CD14-positive monocyte (primary cell): ENCODE measurements at regions not wholly inside any gene's neighbourhood (a gene's known extent, or its start where the extent isn't known, plus 50 kb on each side); places are given as distances from the start of the nearest gene placed in this dataset.

Experiments
- DNase-seq, 3 donors: peaks; one replicate each; pipeline ENCODE4 v3.0.0-alpha.2; 2011 to 2022
- H2AFZ ChIP-seq: 2 replicates; pipeline ENCODE4 v1.6.0; 2012; ENCODE audit warnings: mild to moderate bottlenecking, low read depth, low read length, inconsistent platforms; ENCODE audit not compliant: insufficient read depth, poor library complexity, severe bottlenecking
- H3K27ac ChIP-seq, 2 donors: 1 replicate in 1 of 2; 2 replicates in 1 of 2; pipeline ENCODE4 v1.5.1; 2012 to 2013; ENCODE audit warnings: low read length in 2 of 2, control low read depth in 1 of 2, inconsistent platforms in 1 of 2, low read depth in 1 of 2, mild to moderate bottlenecking in 1 of 2
- H3K27me3 ChIP-seq, 2 donors: one replicate each; pipeline versions ENCODE4 v1.6.0 to v1.6.1; 2011 to 2013; ENCODE audit warnings: low read length in 2 of 2; ENCODE audit not compliant: control insufficient read depth in 2 of 2, insufficient read depth in 2 of 2
- H3K36me3 ChIP-seq, 2 donors: replicated peaks in 1 of 2; 1 replicate in 1 of 2; 2 replicates in 1 of 2; pipeline versions ENCODE4 v1.5.1 to v1.6.1; 2012 to 2013; ENCODE audit warnings: low read length in 2 of 2, control low read depth in 1 of 2, inconsistent platforms in 1 of 2, mild to moderate bottlenecking in 1 of 2; ENCODE audit not compliant: insufficient read depth in 2 of 2, control insufficient read depth in 1 of 2
- H3K4me1 ChIP-seq, 2 donors: 1 replicate in 1 of 2; 2 replicates in 1 of 2; pipeline versions ENCODE4 v1.5.1 to v1.6.1; 2012 to 2013; ENCODE audit warnings: low read length in 2 of 2, control low read depth in 1 of 2, inconsistent platforms in 1 of 2, mild to moderate bottlenecking in 1 of 2, moderate library complexity in 1 of 2; ENCODE audit not compliant: insufficient read depth in 2 of 2, control insufficient read depth in 1 of 2
- H3K4me2 ChIP-seq: replicated peaks from 2 replicates; pipeline ENCODE3; 2012; ENCODE audit warnings: low read length, moderate library complexity, mild to moderate bottlenecking; ENCODE audit not compliant: poor library complexity, severe bottlenecking; ENCODE audit errors: extremely low read depth
- H3K4me3 ChIP-seq, 3 experiments: fragments of 200-600 bp in 1 of 3; sonication (generic) in 1 of 3; replicated peaks in 1 of 3; 1 replicate in 2 of 3; 2 replicates in 1 of 3; pipeline ENCODE4 v1.5.1; 2011 to 2013; ENCODE audit warnings: low read length in 3 of 3, mild to moderate bottlenecking in 3 of 3, control low read depth in 2 of 3, low read depth in 2 of 3, inconsistent platforms in 1 of 3, moderate library complexity in 1 of 3
- H3K79me2 ChIP-seq: 2 replicates; pipeline ENCODE4 v1.6.0; 2012; ENCODE audit warnings: mild to moderate bottlenecking, control low read depth, inconsistent platforms, low read length, moderate library complexity; ENCODE audit not compliant: insufficient read depth
- H3K9ac ChIP-seq: 2 replicates; pipeline ENCODE4 v1.6.0; 2017; ENCODE audit warnings: low read length, mild to moderate bottlenecking; ENCODE audit not compliant: insufficient read depth, poor library complexity, severe bottlenecking
- H3K9me3 ChIP-seq, 2 donors: replicated peaks in 1 of 2; 1 replicate in 1 of 2; 2 replicates in 1 of 2; pipeline versions ENCODE4 v1.5.1 to v1.6.1; 2012 to 2013; ENCODE audit warnings: low read length in 2 of 2, control low read depth in 1 of 2; ENCODE audit not compliant: control insufficient read depth in 1 of 2, insufficient read depth in 1 of 2
- H4K20me1 ChIP-seq: 2 replicates; pipeline ENCODE4 v1.6.0; 2012; ENCODE audit warnings: mild to moderate bottlenecking, low read length, control low read depth, moderate library complexity; ENCODE audit not compliant: insufficient read depth
- H3K27ac Mint-ChIP-seq, 7 donors: one replicate each; pipeline ENCODE4 v1.8.0; 2020; ENCODE audit warnings: mild to moderate bottlenecking in 7 of 7, mixed read lengths in 7 of 7, moderate library complexity in 6 of 7, inconsistent platforms in 2 of 7
- H3K27me3 Mint-ChIP-seq, 3 donors: one replicate each; pipeline ENCODE4 v1.8.0; 2021 to 2022; ENCODE audit warnings: low read depth in 3 of 3, mild to moderate bottlenecking in 3 of 3, mixed read lengths in 3 of 3, moderate library complexity in 3 of 3, inconsistent platforms in 1 of 3
- H3K36me3 Mint-ChIP-seq, 2 donors: one replicate each; pipeline ENCODE4 v1.8.0; 2020; ENCODE audit warnings: mixed read lengths in 2 of 2, inconsistent platforms in 1 of 2, mild to moderate bottlenecking in 1 of 2
- H3K4me1 Mint-ChIP-seq: one replicate; pipeline ENCODE4 v1.8.0; 2020; ENCODE audit warnings: mild to moderate bottlenecking, mixed read lengths
- H3K4me3 Mint-ChIP-seq, 2 donors: one replicate each; pipeline ENCODE4 v1.8.0; 2020; ENCODE audit warnings: mild to moderate bottlenecking in 2 of 2, mixed read lengths in 2 of 2, moderate library complexity in 1 of 2
- H3K9me3 Mint-ChIP-seq, 7 donors: one replicate each; pipeline ENCODE4 v1.8.0; 2020 to 2022; ENCODE audit warnings: mixed read lengths in 7 of 7, mild to moderate bottlenecking in 6 of 7, moderate library complexity in 6 of 7, inconsistent platforms in 2 of 7
- CTCF ChIP-seq: fragments of 200-600 bp; IDR thresholded peaks from one replicate; pipeline ENCODE4 v1.8.0; 2022; ENCODE audit warnings: antibody characterized with exemption, mild to moderate bottlenecking
- WGBS: methylation state at CpG from one replicate; pipeline ENCODE4 v1.1.5; 2013; ENCODE audit warnings: missing lambda C conversion rate; ENCODE audit not compliant: insufficient coverage; 5-methylcytosine and 5-hydroxymethylcytosine counted together
- intact Hi-C, 2 donors: fragments of 100-400 bp; cut with micrococcal nuclease; formaldehyde crosslinking; loops; one replicate each; pipeline versions ENCODE4 v1.15.0 to v1.15.1; 2023

DNA sequence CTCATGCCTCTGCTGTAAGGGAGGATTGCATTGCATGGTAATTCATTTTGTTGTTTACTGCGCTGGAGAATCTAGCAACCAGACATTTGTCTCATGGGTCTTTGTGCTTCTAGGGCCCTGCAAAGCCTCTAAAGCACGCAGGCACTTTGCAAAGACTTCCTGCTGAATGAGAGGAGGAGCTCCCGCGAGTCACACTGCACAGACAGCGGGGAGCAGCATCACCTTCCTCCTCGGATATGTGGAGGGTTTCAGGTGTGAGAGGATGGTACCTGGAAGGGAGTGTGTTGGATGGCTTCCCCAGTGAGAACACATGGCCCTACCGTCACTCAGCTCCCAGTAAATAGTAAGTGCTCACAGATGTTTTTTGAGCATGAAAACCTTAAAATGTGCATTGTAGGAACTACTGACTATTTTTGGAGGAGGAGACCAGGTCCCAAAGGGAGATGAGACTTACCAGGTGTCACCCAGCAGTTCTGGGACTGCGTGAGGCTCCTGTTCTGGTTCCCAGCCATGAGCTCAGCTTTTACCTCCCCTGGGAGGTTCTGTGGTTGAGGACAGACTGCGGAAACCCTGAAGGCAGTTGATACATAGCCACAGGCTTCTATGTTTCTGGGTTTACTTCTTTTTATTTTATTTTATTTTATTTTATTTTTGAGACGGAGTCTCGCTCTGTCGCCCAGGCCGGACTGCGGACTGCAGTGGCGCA lies 278.0 kb downstream of the FGF9 start:
- Histone ChIP-seq H4K20me1 (no peaks in the 10 kb centered on the region), H3K9me3 (peaks cover 25 to 38% of the 10 kb centered on the region in 2 donors), H3K4me1 (no peaks in the 10 kb centered on the region), H3K4me2 (no peak overlapping the region), H2AFZ (no peak overlapping the region), H3K9ac (no peak overlapping the region), H3K27ac (no peak overlapping the region), H3K4me3 (no peak overlapping the region), H3K27me3 (no peaks in the 10 kb centered on the region), H3K79me2 (no peaks in the 10 kb centered on the region), H3K36me3 (no peaks in the 10 kb centered on the region)
- DNase-seq: no peak
- intact Hi-C loops: no loop called here
- no peak overlapping the region for H3K27ac Mint-ChIP-seq
- TF ChIP-seq CTCF: no peak
- no peaks in the 10 kb centered on the region for H3K27me3 Mint-ChIP-seq
- H3K36me3 Mint-ChIP-seq: no peaks in the 10 kb centered on the region
- H3K9me3 Mint-ChIP-seq: peaks cover 10 to 29% (median 23%) of the 10 kb centered on the region in 7 donors
- no peak overlapping the region for H3K4me3 Mint-ChIP-seq
- H3K4me1 Mint-ChIP-seq: no peaks in the 10 kb centered on the region
- 65% methylated on average over 7 of the region's 15 CpGs for WGBS

- Mint-ChIP-seq H3K36me3 (no peaks in the 10 kb centered on the region), H3K9me3 (peaks cover 7 to 21% (median 17%) of the 10 kb centered on the region in 7 donors), H3K27me3 (no peaks in the 10 kb centered on the region), H3K4me3 (no peak overlapping the region), H3K4me1 (no peaks in the 10 kb centered on the region), H3K27ac (peak overlapping the region in 1 of 7 donors; percentile 19)
- WGBS: no CpG with 5 or more reads among the region's 6 CpGs
- TF ChIP-seq CTCF: no peak
- Histone ChIP-seq H3K79me2 (no peaks in the 10 kb centered on the region), H2AFZ (no peak overlapping the region), H3K36me3 (no peaks in the 10 kb centered on the region), H3K9me3 (peaks cover 20 to 28% of the 10 kb centered on the region in 2 donors), H4K20me1 (no peaks in the 10 kb centered on the region), H3K4me2 (no peak overlapping the region), H3K4me1 (no peaks in the 10 kb centered on the region), H3K4me3 (no peak overlapping the region), H3K27ac (no peak overlapping the region), H3K9ac (no peak overlapping the region), H3K27me3 (no peaks in the 10 kb centered on the region)
- intact Hi-C loops: no loop called here
- no peak for DNase-seq
Measured at GRCh38 chr13:21949818-21950429, 279.1 kb downstream of the FGF9 start.
